ENCODE measurements at regions not wholly inside any gene's neighbourhood (a gene's known extent, or its start where the extent isn't known, plus 50 kb on each side); places are given as distances from the start of the nearest gene placed in this dataset.
"Not testable (repeated sequence)": the region's sequence is repeated elsewhere in the genome, so short reads cannot be mapped to it uniquely, and the experiment has no call there.

GRCh38 chr2:2773692-2774091 lies 442.6 kb upstream of the MYT1L start:
- DNase-seq, result no peak
- no peaks in the 10 kb centered on the region for H3K4me1 ChIP-seq
- H3K4me3 ChIP-seq (ENCODE audit: low read depth, low read length), result no peak overlapping the region
- intact Hi-C loops (cut with micrococcal nuclease; ENCODE audit: unreplicated experiment), result no loop called here
- Mint-ChIP-seq H3K4me3 (ENCODE audit: unreplicated experiment) (no peak overlapping the region), H3K36me3 (ENCODE audit: insufficient read depth, unreplicated experiment) (no peaks in the 10 kb centered on the region), H3K9me3 (ENCODE audit: unreplicated experiment) (no peaks in the 10 kb centered on the region), H3K27ac (ENCODE audit: unreplicated experiment) (no peak overlapping the region), H3K27me3 (ENCODE audit: insufficient read depth, unreplicated experiment) (peaks cover 3% of the 10 kb centered on the region), H3K4me1 (ENCODE audit: low read depth, unreplicated experiment) (no peaks in the 10 kb centered on the region)
- no peaks in the 10 kb centered on the region for H3K27me3 ChIP-seq (replicated peaks; ENCODE audit: control insufficient read depth, insufficient read depth, low read length)
- H3K36me3 ChIP-seq (ENCODE audit: control insufficient read depth, insufficient read depth, low read length), result no peaks in the 10 kb centered on the region
- POLR2A ChIA-PET, result no interaction called here
- H3K9me3 ChIP-seq, result no peaks in the 10 kb centered on the region; the same call in 1 of the 2 replicates
- CTCF ChIA-PET, result no interaction called here
- no peak for TF ChIP-seq CTCF (IDR thresholded peaks at IDR 0.05; ENCODE audit: insufficient read depth in 1 of 2, low read depth in 1 of 2, low read length in 1 of 2, severe bottlenecking in 1 of 2, unreplicated experiment in 1 of 2)
- no TSS peak for BruUV-seq (replicated peaks)

- H3K4me3 Mint-ChIP-seq (ENCODE audit: unreplicated experiment); DNase-seq; H3K36me3 ChIP-seq (ENCODE audit: control insufficient read depth, insufficient read depth, low read length); H3K9me3 ChIP-seq; CTCF ChIA-PET; H3K36me3 Mint-ChIP-seq (ENCODE audit: insufficient read depth, unreplicated experiment); H3K9me3 Mint-ChIP-seq (ENCODE audit: unreplicated experiment); H3K4me1 Mint-ChIP-seq (ENCODE audit: low read depth, unreplicated experiment); BruUV-seq (replicated peaks); intact Hi-C loops (cut with micrococcal nuclease; ENCODE audit: unreplicated experiment); H3K27ac Mint-ChIP-seq (ENCODE audit: unreplicated experiment); H3K4me1 ChIP-seq; H3K4me3 ChIP-seq (ENCODE audit: low read depth, low read length); H3K27me3 Mint-ChIP-seq (ENCODE audit: insufficient read depth, unreplicated experiment); POLR2A ChIA-PET; H3K27me3 ChIP-seq (replicated peaks; ENCODE audit: control insufficient read depth, insufficient read depth, low read length): not testable (repeated sequence)
Observed at GRCh38 chr2:2773080-2773479, 442.0 kb upstream of the MYT1L start.

GRCh38 chr2:2771721-2772411 lies 440.8 kb upstream of the MYT1L start:
- ChIA-PET POLR2A (no interaction called here), CTCF (no interaction called here)
- H3K27me3 Mint-ChIP-seq (ENCODE audit: insufficient read depth, unreplicated experiment), result peaks cover 5% of the 10 kb centered on the region
- DNase-seq, result no peak
- H3K4me1 ChIP-seq, result no peaks in the 10 kb centered on the region
- H3K27me3 ChIP-seq (replicated peaks; ENCODE audit: control insufficient read depth, insufficient read depth, low read length), result no peaks in the 10 kb centered on the region
- no peak overlapping the region for H3K4me3 Mint-ChIP-seq (ENCODE audit: unreplicated experiment)
- H3K27ac Mint-ChIP-seq (ENCODE audit: unreplicated experiment), result no peak overlapping the region
- TF ChIP-seq CTCF (IDR thresholded peaks at IDR 0.05; ENCODE audit: insufficient read depth in 1 of 2, low read depth in 1 of 2, low read length in 1 of 2, severe bottlenecking in 1 of 2, unreplicated experiment in 1 of 2), result no peak
- no peak overlapping the region for H3K4me3 ChIP-seq (ENCODE audit: low read depth, low read length)
- H3K9me3 Mint-ChIP-seq (ENCODE audit: unreplicated experiment), result no peaks in the 10 kb centered on the region
- H3K36me3 Mint-ChIP-seq (ENCODE audit: insufficient read depth, unreplicated experiment), result no peaks in the 10 kb centered on the region
- no peaks in the 10 kb centered on the region; the same call in 1 of the 2 replicates for H3K9me3 ChIP-seq
- no peaks in the 10 kb centered on the region for H3K36me3 ChIP-seq (ENCODE audit: control insufficient read depth, insufficient read depth, low read length)
- no TSS peak for BruUV-seq (replicated peaks)
- no peaks in the 10 kb centered on the region for H3K4me1 Mint-ChIP-seq (ENCODE audit: low read depth, unreplicated experiment)
- intact Hi-C loops (cut with micrococcal nuclease; ENCODE audit: unreplicated experiment), result no loop called here

All from Caco-2 (cell line).